MM.1S (cell line): ENCODE measurements at regions not wholly inside any gene's neighbourhood (a gene's known extent, or its start where the extent isn't known, plus 50 kb on each side); places are given as distances from the start of the nearest gene placed in this dataset.
"Not testable (repeated sequence)": the region's sequence is repeated elsewhere in the genome, so short reads cannot be mapped to it uniquely, and the experiment has no call there.

Experiments used
- EZH2phosphoT487 ChIP-seq: fragments of 300-600 bp; sonication (generic); IDR thresholded peaks from 2 replicates; pipeline ENCODE4 v1.6.1; 2018; ENCODE audit warnings: antibody characterized with exemption, low read length
- TF ChIP-seq, protein P1 (sequence below): fragments of 300-600 bp; sonication (generic); IDR thresholded peaks from 2 replicates; pipeline ENCODE4 v1.5.1; 2016; ENCODE audit warnings: antibody characterized with exemption, low read length, mixed read lengths

DNA sequence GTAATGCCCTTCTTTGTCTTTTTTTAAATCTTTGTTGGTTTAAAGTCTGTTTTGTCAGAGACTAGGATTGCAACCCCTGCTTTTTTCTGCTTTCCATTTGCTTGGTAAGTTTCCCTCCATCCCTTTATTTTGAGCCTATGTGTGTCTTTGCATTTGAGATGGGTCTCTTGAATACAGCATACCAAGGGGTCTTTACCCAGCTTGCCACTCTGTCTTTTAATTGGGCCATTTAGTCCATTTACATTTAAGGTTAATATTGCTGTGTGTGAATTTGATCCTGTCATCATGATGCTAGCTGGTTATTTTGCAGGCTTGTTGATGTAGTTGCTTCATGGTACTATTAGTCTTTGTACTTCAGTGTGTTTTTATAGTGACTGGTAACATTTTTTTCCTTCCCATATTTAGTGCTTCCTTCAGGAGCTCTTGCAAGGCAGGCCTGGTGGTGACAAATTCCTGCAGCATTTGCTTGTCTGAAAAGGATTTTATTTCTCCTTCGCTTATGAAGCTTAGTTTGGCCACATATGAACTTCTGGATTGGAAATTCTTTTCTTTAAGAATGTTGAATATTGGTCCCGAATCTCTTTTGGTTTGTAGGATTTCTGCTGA, 215.0 kb downstream of the CYB561 start:
- TF ChIP-seq, protein P1, sequence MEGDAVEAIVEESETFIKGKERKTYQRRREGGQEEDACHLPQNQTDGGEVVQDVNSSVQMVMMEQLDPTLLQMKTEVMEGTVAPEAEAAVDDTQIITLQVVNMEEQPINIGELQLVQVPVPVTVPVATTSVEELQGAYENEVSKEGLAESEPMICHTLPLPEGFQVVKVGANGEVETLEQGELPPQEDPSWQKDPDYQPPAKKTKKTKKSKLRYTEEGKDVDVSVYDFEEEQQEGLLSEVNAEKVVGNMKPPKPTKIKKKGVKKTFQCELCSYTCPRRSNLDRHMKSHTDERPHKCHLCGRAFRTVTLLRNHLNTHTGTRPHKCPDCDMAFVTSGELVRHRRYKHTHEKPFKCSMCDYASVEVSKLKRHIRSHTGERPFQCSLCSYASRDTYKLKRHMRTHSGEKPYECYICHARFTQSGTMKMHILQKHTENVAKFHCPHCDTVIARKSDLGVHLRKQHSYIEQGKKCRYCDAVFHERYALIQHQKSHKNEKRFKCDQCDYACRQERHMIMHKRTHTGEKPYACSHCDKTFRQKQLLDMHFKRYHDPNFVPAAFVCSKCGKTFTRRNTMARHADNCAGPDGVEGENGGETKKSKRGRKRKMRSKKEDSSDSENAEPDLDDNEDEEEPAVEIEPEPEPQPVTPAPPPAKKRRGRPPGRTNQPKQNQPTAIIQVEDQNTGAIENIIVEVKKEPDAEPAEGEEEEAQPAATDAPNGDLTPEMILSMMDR = not testable (repeated sequence)
- TF ChIP-seq EZH2phosphoT487 = not testable (repeated sequence)
